NCI-H446 treated with DMSO at 0.1 percent for 48 hours (cell line): ENCODE measurements at regions not wholly inside any gene's neighbourhood (a gene's known extent, or its start where the extent isn't known, plus 50 kb on each side); places are given as distances from the start of the nearest gene placed in this dataset.
"Not testable (repeated sequence)": the region's sequence is repeated elsewhere in the genome, so short reads cannot be mapped to it uniquely, and the experiment has no call there.

Experiments
- DNase-seq: peaks from one replicate; lab custom pipeline; 2025; lab: John Stamatoyannopoulos, UW

DNA sequence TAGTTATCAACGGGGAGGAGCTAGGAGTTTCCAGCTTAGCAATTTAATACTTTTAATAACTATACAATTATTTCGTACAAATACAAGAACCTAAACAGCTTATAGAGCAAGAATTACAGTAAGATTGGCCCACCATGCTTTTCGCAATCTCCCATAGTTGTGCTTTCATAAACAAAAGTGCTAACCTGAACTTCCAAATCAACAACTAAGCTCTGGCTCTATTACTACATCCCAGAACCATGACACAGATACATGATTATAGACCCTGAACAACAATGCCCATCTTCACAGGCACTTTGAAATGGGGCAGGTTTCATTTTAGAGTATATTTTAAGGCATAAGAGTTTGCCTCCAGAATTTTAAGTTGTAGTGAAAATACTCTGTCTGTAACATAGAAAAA is 203.5 kb downstream of the DMRTA1 start:
- no peak for DNase-seq

DNA sequence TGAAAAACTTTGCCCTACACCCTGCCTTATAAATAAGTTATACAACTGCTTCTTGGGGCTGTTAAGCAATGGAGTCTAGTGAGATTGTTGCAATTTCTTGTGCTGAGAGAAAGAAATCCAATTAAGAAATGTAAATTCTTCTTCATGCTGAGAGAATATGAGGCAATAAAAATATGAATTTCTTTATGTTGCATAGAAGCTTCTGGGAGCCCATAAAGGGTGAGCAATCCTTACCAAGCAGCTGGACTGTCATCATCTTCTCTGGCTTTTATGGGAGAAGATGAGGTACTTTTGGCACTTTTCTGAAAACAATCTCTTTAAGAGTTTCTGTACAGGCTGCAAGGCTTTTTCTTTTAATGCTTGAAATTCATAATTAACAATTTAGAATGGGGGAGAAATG is 204.3 kb downstream of the DMRTA1 start:
- no peak for DNase-seq

DNA sequence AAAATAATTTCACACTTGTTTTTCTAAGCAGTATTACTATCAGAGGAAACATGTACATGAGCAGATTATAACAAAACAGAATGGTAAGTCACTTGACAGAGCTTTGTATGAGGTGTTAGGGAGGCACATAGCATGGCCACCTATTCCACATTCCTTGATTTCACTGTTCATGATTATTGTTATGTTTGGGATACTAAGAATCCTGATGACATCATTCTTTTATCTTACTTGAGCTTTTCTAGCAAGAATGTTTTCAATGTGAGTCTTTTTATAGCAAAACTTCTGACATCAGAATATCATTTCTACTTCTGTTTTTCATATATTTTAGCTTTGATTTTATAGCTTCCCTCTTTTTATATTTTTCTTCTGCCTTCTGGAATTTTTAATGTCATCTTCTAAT is 208.2 kb downstream of the DMRTA1 start:
- DNase-seq, result no peak

DNA sequence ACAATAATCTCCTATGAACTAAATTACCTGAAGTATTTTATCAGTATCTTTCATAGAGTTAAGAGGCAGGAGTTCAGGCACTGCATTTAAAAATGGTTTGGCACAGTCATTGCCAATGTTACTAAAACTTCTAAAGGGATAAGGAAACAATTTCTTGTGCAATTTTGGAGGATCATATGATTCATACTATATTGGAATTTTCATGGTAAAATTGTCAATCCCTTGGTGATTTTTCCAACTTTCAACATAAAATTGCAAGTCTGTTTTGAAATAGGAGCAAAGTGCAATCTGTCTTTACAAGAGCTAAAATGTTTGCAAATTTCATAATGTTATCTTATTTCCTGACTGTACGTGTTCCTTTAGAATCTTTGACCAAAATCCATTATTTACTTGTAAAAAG is 211.1 kb downstream of the DMRTA1 start:
- DNase-seq, result no peak

DNA sequence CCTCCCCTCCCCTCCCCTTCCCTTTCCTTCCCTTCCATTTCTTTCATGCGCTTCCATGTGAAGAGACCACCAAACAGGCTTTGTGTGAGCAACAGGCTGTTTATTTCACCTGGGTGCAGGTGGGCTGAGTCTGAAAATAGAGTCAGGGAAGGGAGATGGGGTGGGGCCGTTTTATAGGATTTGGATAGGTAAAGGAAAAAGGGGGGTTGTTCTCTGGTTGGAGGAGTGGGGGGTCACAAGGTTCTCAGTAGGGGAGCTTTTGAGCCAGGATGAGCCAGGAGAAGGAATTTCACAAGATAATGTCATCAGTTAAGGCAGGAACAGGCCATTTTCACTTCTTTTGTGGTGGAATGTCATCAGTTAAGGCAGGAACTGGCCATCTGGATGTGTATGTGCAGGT is 211.9 kb downstream of the DMRTA1 start:
- DNase-seq, result not testable (repeated sequence)

DNA sequence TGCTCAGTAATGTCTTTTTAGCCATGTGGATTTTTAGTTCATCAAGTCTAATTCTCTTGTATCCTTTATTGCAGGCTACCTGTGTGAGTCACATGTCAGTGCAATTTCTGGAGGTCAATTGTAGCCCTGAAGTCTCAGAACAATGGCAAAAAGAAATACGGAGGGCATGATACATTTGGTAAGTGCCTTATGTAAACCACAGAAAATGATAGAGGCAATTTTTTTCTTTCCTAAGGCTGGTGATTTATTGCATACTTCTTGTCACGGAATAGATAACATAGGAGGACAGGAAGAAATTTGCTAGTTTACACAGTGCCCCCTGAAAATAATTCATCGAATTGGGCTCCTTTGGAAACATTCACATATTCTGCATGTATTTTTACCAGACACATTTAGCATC is 235.9 kb downstream of the DMRTA1 start:
- no peak for DNase-seq

DNA sequence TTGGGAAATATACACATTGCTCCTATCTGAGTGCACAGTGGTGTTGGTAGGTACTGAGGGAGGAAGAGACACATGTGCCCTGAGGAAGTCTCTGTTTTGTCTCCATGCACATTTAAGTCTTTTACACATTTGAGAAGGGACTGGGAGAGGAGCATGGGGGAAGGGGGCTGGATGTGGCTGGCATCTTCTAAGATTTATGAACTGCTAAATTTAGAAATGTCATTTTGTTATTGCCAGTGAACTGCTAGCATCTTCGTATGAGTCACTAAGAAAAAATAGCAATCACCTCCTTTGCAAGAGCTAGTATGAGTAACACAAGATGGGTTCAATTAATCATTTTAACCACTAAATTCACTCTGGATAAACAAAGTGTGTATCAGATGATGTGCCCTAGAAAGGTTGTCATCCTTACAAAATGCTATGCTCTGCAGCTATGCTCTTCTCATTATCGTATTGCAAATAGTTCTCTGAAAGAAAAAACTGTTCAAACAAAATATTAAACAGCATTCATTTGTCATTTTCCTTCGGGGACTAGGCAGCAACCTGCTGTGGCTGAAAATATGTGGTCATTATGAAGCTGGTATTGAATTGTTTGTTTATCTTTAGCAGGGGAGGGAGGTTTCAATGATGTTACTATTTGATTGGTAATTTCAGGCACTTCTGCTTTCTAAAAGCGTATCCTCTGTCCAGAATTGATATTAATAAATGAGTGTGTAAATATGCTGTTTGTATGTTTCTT is 236.5 kb downstream of the DMRTA1 start:
- DNase-seq, result peak; percentile 66

DNA sequence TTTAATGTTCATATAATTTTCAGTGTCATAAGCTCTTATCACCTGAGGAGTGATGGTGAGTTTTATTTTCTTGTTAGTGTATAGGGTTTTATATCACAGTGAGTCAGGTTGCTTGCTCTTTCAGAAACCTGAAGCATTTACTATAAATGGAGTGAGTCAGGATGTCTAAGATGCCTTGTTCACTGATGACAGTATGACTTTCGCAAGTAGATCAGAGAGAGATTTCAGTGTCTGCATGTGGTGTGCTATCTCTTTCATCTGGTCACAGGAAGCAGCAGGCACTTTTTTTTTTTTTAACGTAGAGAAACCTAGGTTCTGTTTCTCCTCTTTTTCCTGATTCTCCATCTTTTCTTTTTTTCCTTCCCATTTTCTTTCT is 237.1 kb downstream of the DMRTA1 start:
- DNase-seq, result no peak

DNA sequence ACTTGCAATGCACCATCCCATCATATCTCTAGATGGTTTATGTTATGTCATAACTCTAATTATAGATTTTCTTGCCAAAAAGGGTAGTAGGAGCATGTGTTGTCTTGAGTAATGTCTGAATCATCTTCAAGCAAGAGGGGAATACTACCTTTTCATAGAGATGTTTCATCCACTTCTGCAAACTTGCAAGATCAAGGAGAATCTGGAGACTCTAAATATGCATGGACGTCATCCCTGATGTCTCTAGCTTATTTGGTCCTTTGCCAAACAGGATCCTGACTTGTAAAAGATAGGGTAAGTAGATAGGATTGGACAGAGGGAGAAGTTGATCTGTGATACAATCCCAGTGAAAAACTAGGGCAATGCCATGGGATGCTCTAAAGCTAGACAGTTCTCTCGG is 246.5 kb downstream of the DMRTA1 start:
- no peak for DNase-seq

DNA sequence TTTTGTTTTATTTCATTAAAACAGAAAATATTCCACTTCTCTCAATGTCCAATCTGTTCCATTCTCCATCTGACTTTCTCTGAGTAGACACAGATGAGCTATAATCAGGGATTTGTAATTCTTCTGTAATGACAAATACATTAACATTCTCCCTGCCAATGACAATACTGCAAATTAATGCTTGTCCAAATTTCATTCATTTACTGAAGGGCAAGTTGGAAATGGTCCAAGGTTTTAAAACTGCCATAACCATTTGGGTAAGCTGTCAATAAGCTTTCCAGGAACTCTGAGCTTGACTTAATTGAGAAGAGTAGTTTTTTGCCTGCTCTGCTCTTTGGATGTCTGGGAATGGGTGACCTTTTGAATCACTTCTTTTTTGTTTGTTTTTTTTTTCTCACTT is 253.5 kb downstream of the DMRTA1 start:
- peak; percentile 35 for DNase-seq

DNA sequence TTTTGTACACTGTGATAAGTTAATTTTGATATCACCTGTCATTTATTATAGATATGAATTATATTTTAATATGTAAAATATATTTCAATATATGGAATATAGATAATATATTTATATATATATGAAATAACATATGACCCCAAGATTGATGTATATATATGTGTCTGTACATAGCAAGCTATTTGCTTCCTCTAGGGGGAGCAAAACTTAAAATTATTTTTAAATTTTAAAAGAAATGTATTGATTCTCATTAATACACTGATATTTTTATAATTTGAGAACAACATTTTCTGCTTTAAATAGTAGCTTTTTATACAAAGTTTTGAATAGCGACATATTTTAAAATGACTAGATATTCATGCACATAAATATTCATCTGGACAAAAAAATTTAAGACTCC is 272.0 kb downstream of the DMRTA1 start:
- DNase-seq, result no peak

DNA sequence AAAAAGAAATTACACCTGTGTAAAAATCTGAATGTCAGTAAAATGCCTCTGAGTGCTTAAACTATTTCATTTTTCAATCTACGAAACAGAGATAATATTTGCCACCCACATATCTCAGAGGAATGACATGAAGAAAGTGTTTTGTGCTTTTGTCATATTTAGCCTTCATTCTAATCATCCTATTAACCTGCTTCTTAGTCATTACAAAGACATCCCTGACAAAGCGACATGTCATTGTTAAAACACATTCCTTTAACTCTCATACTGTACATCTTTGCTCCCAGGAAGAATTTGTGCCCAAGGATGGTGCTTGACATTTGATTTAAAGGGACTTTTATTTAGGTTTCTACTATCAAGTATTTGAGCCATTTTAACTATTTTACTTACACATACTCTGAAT is 275.9 kb downstream of the DMRTA1 start:
- no peak for DNase-seq

DNA sequence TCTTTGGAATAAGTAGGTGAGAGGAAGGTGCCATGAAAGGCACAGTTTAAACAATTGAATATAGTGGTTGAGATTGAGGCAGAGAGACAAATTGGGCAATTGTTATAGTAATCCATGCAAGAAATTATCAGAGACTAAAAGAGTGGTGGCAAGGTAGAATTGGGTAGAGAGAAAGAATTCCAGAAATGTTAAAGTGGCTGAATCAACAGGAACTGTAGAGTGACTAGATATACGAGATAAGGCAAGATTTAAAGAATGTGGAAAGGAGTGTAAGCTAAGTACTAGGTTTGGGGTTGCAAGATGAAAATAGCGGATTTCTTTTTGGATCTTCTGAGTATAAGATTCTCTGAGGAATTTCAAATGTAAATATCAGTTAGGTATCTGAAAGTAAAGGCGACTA is 285.2 kb downstream of the DMRTA1 start:
- no peak for DNase-seq

DNA sequence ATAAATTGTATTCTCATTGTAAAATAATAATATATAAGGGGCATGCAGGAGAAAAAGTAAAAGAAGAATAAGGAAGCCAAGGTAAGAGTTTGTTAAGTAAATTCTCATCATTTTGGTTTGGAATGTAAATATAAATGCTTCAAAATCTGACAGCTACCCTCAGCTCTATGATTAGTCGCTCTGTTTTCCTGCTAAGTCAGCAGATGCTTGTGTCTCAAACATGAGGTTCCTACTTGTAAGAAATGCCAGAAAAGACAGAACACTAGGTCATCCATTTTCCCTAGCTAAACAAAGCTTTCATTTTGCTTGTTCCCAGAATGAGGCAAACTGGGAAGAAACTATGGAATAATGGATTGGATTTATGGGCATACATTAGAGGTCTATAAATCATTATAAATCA is 293.1 kb downstream of the DMRTA1 start:
- no peak for DNase-seq

DNA sequence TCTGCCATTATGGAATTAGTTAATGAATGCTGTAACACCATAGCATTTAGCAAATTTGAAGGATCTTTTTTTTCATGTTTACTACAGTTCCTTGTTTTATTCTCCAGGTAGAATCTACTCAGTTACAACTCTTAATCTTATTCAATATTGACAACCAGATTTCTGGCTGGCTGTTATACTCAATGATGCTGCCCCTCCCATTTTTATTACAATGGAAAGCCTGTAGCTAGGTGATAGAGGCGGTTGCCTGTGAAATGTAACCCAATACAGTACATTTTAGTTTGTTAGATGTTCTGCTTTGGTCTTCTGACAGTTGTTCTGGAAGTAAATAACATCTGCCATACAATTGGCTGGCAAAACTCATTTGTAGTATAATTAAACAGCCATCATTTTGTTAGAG is 294.2 kb downstream of the DMRTA1 start:
- peak; percentile 28 for DNase-seq

DNA sequence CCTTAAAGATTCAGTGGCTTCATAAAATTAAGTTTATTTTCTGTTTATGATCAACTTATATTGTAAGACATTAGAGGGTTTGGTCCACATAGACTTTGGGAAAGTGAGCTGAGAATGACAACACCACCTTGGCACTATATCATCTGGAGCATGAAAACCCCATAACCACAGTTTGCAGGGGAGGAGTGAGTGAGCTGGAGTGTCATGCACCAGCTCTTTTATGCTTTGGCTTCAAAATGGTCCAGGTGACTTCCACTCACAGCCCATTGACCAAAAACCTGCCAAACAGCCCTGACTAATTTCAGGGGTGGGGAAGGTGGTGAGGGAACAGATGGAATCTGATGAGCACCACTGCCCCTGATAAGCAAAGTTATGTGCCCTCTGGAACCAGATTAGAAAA is 295.8 kb downstream of the DMRTA1 start:
- no peak for DNase-seq

DNA sequence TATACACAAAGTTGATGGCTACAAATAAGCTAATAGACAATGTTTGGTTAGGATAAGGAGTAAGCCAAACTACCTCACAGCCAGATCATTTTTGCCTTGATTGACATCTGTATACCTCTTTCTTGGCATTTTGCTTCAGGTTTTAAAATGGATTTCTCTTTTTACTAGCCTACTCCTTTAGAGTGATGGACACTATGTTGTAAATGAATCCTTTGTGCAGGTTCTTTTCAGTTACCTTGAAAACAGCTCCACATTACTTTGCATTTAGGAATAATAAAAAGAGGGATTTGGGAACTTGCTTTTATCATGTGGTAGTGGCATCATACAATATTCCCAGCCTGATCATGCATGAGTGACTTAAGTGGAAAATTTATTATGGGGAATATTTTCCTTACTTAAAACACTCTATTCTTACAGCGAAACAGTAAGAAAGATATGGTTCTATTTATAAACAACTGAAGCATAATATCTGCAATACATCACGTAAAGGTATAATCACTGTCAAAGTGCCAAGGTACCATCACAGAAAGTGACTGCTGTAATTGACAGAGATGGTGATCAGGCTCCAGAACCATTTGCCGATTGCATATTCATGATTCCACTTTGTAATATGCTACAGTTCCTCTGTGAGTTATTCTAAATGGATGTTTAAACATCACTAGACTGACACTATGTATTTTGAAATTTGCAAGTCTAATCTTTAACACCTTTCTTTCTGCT is 327.0 kb downstream of the DMRTA1 start:
- DNase-seq, result no peak

DNA sequence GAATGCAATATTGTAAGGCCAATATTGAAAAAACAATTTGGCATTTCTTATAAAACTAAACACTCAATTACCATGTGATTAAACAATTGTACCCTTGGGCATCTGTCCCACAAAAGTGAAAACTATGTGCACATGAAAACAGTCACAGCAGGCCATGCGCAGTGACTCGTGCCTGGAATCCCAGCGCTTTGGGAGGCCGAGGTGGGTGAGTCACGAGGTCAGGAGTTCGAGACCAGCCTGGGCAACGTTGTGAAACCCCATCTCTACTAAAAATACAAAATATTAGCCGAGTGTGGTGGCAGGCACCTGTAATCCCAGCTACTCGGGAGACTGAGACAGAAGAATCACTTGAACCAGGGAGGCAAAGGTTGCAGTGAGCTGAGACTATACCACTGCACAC is 343.7 kb downstream of the DMRTA1 start:
- DNase-seq, result no peak

DNA sequence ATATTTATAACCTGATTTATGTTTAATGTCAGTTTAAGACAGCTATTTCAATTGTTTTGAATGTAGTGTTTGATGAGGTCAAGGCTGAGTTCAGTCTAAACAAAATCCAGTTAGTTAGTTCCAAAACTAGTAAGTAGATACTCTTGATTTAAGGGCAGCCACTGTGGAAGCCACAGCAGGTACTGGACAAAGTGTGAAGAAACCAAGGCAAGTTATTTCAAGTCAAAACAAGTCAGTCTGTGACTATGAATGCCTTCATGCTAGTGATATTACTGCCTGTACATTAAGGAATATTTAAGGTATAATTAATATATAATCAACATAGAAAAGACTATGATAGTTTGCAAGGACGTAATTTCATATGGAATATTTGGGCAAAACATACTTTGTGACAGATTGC is 362.3 kb downstream of the DMRTA1 start:
- DNase-seq, result no peak

DNA sequence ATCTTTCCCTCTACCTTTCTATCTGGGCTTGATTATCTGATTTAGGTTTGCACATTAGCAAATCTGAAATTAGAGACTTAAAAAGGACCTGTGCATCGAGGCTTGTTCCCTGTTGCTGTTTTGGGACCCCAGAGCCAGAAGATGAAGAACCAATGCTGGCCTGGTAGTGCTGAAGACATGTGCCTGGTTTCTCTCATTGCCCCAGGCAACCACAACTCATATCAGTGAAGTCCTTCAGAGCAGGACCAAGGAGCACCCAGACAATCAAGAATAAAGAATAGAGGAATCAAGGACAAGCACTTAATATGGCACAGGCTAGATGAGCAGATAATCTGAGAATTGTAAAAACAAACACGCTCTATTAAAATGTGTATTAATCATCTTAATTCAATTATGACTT is 362.7 kb downstream of the DMRTA1 start:
- no peak for DNase-seq

DNA sequence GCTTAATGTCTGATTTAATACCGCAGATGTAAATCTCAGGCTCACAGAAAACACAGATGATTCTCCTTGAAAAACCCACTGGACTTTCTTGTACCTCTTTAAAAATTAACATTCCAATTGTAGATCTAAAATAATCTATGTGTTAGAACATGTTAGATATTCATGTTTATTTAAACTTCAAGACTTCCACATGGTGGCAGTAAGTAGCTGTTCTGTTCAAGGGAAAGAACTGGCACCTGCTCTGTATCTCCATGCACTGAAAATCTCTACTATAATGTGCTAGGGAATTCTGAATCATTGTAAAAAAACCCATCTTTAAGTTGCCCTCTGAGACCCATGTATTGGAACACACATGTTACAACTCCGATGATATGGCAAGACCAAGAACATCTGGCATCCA is 366.9 kb downstream of the DMRTA1 start:
- DNase-seq, result peak; percentile 55

DNA sequence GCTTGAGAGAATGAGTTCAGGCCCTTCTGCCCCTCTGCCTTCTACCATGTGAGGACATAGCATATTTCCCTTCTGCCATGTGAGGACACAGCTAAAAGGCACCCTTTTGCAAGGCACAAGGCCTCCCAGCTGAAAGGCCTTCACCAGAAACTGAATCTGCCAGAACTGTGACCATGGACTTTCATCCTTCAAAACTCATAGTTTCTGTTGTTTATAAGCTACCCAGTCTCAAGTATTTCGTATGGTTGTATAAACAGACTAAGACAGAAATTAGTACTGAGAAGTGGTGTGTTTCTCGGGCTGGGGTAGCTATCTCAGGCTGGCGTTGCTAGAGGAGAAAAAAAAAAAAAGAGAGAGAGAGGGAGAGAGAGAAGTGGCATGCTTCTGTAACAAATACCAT is 368.6 kb downstream of the DMRTA1 start:
- no peak for DNase-seq

DNA sequence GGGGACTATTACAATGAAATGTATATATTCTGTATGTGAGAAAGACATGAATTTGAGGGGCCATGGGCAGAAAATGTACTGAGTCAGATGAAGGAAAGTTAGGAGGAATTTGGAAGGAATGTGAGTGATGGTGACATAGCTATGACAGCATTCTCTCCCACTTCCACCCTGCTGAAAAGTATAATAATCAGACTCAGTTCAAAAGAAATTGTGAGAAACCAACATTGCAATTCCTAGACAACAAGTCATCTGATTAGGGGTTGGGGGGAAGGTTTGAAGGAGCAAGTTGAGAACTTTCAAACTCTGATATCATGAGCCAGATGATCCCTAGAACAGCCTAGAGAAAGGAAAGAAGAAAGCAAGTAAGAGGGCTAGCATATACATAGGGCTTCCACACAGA is 370.6 kb downstream of the DMRTA1 start:
- DNase-seq, result no peak

DNA sequence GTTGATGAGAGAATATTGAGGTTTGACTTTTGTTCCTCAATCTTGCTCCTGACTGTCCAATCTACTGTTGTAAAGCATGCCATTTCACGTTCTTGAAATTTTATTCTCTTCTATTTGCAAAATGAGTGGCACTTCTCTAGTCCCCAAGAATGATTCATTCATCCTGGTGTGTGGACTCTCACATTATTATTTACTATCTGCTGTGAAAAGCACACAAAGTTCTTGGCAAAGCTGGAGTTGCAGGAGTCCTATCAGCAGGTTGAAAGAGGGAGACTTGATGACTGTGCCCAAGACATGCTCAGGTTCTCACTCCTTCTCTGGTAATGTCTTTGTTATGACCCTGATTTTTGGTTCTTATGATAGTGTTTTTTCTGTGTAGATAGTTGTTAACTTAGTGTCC is 382.6 kb downstream of the DMRTA1 start:
- DNase-seq, result peak; percentile 34
